ENCODE measurements at regions not wholly inside any gene's neighbourhood (a gene's known extent, or its start where the extent isn't known, plus 50 kb on each side); places are given as distances from the start of the nearest gene placed in this dataset.

DNA sequence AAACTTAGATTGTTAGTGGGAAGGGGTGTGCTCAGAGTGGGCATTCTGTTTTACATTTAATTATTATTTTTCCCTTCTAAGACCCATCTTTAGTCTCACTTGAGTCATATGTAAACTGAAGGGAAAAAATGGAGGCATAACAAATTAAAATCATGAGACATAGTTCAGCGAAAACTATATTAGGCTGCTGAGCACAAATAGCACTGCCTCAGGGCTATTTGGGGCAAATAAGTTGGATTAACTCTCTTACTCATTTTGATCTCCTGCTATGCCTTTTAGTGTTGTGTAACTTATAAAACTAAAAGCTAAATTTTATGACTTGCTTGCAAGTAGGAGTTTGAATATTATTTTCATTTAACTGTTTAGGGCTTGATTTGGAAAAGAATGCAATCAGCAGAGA lies 1329.2 kb upstream of the PCDH7 start:
- Histone ChIP-seq H4K20me1 (replicated peaks; ENCODE audit: insufficient read depth) (no peaks in the 10 kb centered on the region), H3F3A (replicated peaks; ENCODE audit: low read depth) (no peaks in the 10 kb centered on the region), H3K27ac (ENCODE audit: low read depth) (no peak overlapping the region), H3K9me2 (ENCODE audit: insufficient read depth) (no peaks in the 10 kb centered on the region; the same call in 1 of the 2 replicates), H3K36me3 (ENCODE audit: insufficient read depth) (peaks cover 10% of the 10 kb centered on the region), H3K27me3 (ENCODE audit: insufficient read depth) (no peaks in the 10 kb centered on the region), H3K4me3 (no peak overlapping the region), H3K79me2 (replicated peaks; ENCODE audit: insufficient read depth) (no peaks in the 10 kb centered on the region), H3K4me1 (ENCODE audit: insufficient read depth) (no peaks in the 10 kb centered on the region), H2AFZ (no peak overlapping the region), H3K4me2 (no peak overlapping the region)
- Mint-ChIP-seq H3K27ac (no peak overlapping the region), H3K36me3 (ENCODE audit: low read depth) (peaks cover 34% of the 10 kb centered on the region), H3K27me3 (ENCODE audit: insufficient read depth, low read depth, poor library complexity) (no peaks in the 10 kb centered on the region), H3K9me3 (peaks cover 45% of the 10 kb centered on the region), H3K4me3 (no peak overlapping the region), H3K4me1 (no peaks in the 10 kb centered on the region)
- ATAC-seq (no peak), DNase-seq (ENCODE audit: low spot score) (no peak)
- no peak for TF ChIP-seq STAT1 (IDR thresholded peaks at IDR 0.05; ENCODE audit: unreplicated experiment)
- no peak for TF ChIP-seq CREB1 (CRISPR knock-in tag; IDR thresholded peaks at IDR 0.05; ENCODE audit: low read depth)
- no peak for TF ChIP-seq ZNF331 (CRISPR knock-in tag; IDR thresholded peaks at IDR 0.05; ENCODE audit: low read depth)
- TF ChIP-seq EZH2 (IDR thresholded peaks at IDR 0.05; ENCODE audit: low read depth, unreplicated experiment): no peak
- TF ChIP-seq NANOG (IDR thresholded peaks at IDR 0.05; ENCODE audit: borderline replicate concordance): no peak
- no peak for TF ChIP-seq EZH2phosphoT487 (IDR thresholded peaks at IDR 0.05; ENCODE audit: unreplicated experiment)
- no peak for TF ChIP-seq JUNB (IDR thresholded peaks at IDR 0.05; ENCODE audit: unreplicated experiment)
- TF ChIP-seq, protein P1, sequence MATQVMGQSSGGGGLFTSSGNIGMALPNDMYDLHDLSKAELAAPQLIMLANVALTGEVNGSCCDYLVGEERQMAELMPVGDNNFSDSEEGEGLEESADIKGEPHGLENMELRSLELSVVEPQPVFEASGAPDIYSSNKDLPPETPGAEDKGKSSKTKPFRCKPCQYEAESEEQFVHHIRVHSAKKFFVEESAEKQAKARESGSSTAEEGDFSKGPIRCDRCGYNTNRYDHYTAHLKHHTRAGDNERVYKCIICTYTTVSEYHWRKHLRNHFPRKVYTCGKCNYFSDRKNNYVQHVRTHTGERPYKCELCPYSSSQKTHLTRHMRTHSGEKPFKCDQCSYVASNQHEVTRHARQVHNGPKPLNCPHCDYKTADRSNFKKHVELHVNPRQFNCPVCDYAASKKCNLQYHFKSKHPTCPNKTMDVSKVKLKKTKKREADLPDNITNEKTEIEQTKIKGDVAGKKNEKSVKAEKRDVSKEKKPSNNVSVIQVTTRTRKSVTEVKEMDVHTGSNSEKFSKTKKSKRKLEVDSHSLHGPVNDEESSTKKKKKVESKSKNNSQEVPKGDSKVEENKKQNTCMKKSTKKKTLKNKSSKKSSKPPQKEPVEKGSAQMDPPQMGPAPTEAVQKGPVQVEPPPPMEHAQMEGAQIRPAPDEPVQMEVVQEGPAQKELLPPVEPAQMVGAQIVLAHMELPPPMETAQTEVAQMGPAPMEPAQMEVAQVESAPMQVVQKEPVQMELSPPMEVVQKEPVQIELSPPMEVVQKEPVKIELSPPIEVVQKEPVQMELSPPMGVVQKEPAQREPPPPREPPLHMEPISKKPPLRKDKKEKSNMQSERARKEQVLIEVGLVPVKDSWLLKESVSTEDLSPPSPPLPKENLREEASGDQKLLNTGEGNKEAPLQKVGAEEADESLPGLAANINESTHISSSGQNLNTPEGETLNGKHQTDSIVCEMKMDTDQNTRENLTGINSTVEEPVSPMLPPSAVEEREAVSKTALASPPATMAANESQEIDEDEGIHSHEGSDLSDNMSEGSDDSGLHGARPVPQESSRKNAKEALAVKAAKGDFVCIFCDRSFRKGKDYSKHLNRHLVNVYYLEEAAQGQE (IDR thresholded peaks at IDR 0.05; ENCODE audit: unreplicated experiment): no peak

DNA sequence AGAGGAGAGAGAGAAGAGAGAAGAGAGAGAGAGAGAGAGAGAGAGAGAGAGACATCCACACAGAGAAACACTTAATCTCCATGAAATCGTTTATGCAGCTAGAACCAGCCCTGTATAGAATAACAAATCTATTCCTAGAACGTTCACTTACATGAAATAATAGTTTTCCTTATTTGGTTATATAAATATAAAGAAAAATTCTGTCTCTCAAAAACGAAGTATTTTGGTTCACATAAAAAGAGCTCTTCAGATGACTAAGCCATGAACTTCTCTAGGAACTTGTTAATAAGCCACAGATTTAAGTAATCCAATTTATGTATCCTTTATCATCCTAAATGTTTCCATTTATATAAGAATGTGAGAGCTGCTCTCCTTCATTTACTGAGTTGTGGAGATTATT lies 1315.1 kb upstream of the PCDH7 start:
- Histone ChIP-seq H3K4me2 (no peak overlapping the region), H2AFZ (no peak overlapping the region)

More for the DNA sequence above, 1315.1 kb upstream of the PCDH7 start:
- Histone ChIP-seq H3K4me1 (ENCODE audit: insufficient read depth) (no peaks in the 10 kb centered on the region), H3K36me3 (ENCODE audit: insufficient read depth) (no peaks in the 10 kb centered on the region), H3K79me2 (replicated peaks; ENCODE audit: insufficient read depth) (no peaks in the 10 kb centered on the region), H3K27me3 (ENCODE audit: insufficient read depth) (no peaks in the 10 kb centered on the region), H3K27ac (ENCODE audit: low read depth) (no peak overlapping the region), H4K20me1 (replicated peaks; ENCODE audit: insufficient read depth) (no peaks in the 10 kb centered on the region), H3K9me2 (ENCODE audit: insufficient read depth) (0 out of 2 replicates have a peak, but pooled peaks cover 4% of the 10 kb centered on the region), H3K4me3 (no peak overlapping the region), H3F3A (replicated peaks; ENCODE audit: low read depth) (no peaks in the 10 kb centered on the region)
- Mint-ChIP-seq H3K27ac (no peak overlapping the region), H3K36me3 (ENCODE audit: low read depth) (no peaks in the 10 kb centered on the region), H3K4me1 (no peaks in the 10 kb centered on the region), H3K9me3 (no peaks in the 10 kb centered on the region), H3K4me3 (no peak overlapping the region), H3K27me3 (ENCODE audit: insufficient read depth, low read depth, poor library complexity) (peaks cover 3% of the 10 kb centered on the region)
- ATAC-seq (no peak), DNase-seq (ENCODE audit: low spot score) (no peak)
- TF ChIP-seq, protein P2, sequence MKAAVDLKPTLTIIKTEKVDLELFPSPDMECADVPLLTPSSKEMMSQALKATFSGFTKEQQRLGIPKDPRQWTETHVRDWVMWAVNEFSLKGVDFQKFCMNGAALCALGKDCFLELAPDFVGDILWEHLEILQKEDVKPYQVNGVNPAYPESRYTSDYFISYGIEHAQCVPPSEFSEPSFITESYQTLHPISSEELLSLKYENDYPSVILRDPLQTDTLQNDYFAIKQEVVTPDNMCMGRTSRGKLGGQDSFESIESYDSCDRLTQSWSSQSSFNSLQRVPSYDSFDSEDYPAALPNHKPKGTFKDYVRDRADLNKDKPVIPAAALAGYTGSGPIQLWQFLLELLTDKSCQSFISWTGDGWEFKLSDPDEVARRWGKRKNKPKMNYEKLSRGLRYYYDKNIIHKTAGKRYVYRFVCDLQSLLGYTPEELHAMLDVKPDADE (IDR thresholded peaks at IDR 0.05): no peak
